Left lung (tissue), 4 donors: ENCODE measurements at regions not wholly inside any gene's neighbourhood (a gene's known extent, or its start where the extent isn't known, plus 50 kb on each side); places are given as distances from the start of the nearest gene placed in this dataset.

Experiments used
- ATAC-seq: fragments of 200-7000 bp; cut with Tn5 transposase; one replicate; pipeline ENCODE4 v1.9.1; 2020; ENCODE audit warnings: moderate library complexity
- DNase-seq, 4 donors: peaks; one replicate each; pipeline ENCODE4 v3.0.0-alpha.2; 2013 to 2020
- H3K27ac ChIP-seq, 2 donors: fragments of 200-600 bp; sonication (generic) in 1 of 2; one replicate each; pipeline versions ENCODE4 v1.5.0 to v1.8.0; 2020 to 2021
- H3K27me3 ChIP-seq, 2 donors: fragments of 200-600 bp; sonication (generic) in 1 of 2; one replicate each; pipeline versions ENCODE4 v1.5.0 to v1.8.0; 2020 to 2021
- H3K36me3 ChIP-seq, 2 donors: fragments of 200-600 bp; sonication (generic) in 1 of 2; one replicate each; pipeline versions ENCODE4 v1.5.0 to v1.8.0; 2020 to 2021
- H3K4me1 ChIP-seq, 2 donors: fragments of 200-600 bp; one replicate each; pipeline ENCODE4 v1.8.0; 2021
- H3K4me3 ChIP-seq, 2 donors: fragments of 200-600 bp; sonication (generic) in 1 of 2; one replicate each; pipeline versions ENCODE4 v1.5.0 to v1.8.0; 2020 to 2021; ENCODE audit warnings: mild to moderate bottlenecking in 1 of 2
- H3K9me3 ChIP-seq, 2 donors: fragments of 200-600 bp; sonication (generic) in 1 of 2; one replicate each; pipeline versions ENCODE4 v1.5.0 to v1.8.0; 2020 to 2021
- CTCF ChIP-seq, 2 donors: fragments of 200-600 bp; sonication (generic) in 1 of 2; IDR thresholded peaks; one replicate each; pipeline versions ENCODE4 v1.5.0 to v1.8.0; 2021; ENCODE audit warnings: antibody characterized with exemption in 2 of 2
- intact Hi-C, 2 donors: fragments of 100-400 bp; cut with DNase I; formaldehyde crosslinking; loops; one replicate each; pipeline versions ENCODE4 v1.11.2 to v1.14.2; 2022
- donor health status: DM: no; HTN: yes; CAD: no.
- donor health status: DM: no; HTN: no; CAD: no.

- ATAC-seq (no peak), DNase-seq (peak in 2 of 4 donors; percentile 31 to 75)
- no peaks in the 10 kb centered on the region for H3K36me3 ChIP-seq
- H3K4me1 ChIP-seq, result peaks cover 0 to 72% of the 10 kb centered on the region in 2 donors
- intact Hi-C loops, result no loop called here
- no peaks in the 10 kb centered on the region for H3K9me3 ChIP-seq
- TF ChIP-seq CTCF (IDR thresholded peaks at IDR 0.05), result no peak
- no peak overlapping the region for H3K4me3 ChIP-seq
- H3K27ac ChIP-seq, result peak overlapping the region in 1 of 2 donors; percentile 82
- no peaks in the 10 kb centered on the region for H3K27me3 ChIP-seq
These were observed 129.5 kb downstream of the OAT start for GRCh38 chr10:124288928-124289850.

GRCh38 chr10:124288486-124288885, 130.2 kb downstream of the OAT start:
- Histone ChIP-seq H3K4me3 (no peak overlapping the region), H3K4me1 (peaks cover 0 to 73% of the 10 kb centered on the region in 2 donors), H3K36me3 (no peaks in the 10 kb centered on the region), H3K9me3 (no peaks in the 10 kb centered on the region), H3K27me3 (no peaks in the 10 kb centered on the region), H3K27ac (no peak overlapping the region)
- TF ChIP-seq CTCF (IDR thresholded peaks at IDR 0.05), result no peak
- DNase-seq (peak in 1 of 4 donors; percentile 17), ATAC-seq (no peak)
- intact Hi-C loops, result no loop called here

GRCh38 chr10:124287791-124288190, 130.9 kb downstream of the OAT start:
- Histone ChIP-seq H3K27ac (no peak overlapping the region), H3K36me3 (no peaks in the 10 kb centered on the region), H3K9me3 (no peaks in the 10 kb centered on the region), H3K4me1 (peaks cover 0 to 73% of the 10 kb centered on the region in 2 donors), H3K4me3 (no peak overlapping the region), H3K27me3 (no peaks in the 10 kb centered on the region)
- intact Hi-C loops, result no loop called here
- peak in 2 of 4 donors; percentile 16 to 24 for DNase-seq
- ATAC-seq, result no peak
- no peak for TF ChIP-seq CTCF (IDR thresholded peaks at IDR 0.05)

GRCh38 chr10:124287071-124287685, 131.5 kb downstream of the OAT start:
- Histone ChIP-seq H3K27ac (no peak overlapping the region), H3K27me3 (no peaks in the 10 kb centered on the region), H3K4me3 (no peak overlapping the region), H3K4me1 (peaks cover 0 to 69% of the 10 kb centered on the region in 2 donors), H3K9me3 (no peaks in the 10 kb centered on the region), H3K36me3 (no peaks in the 10 kb centered on the region)
- ATAC-seq (no peak), DNase-seq (peak in 1 of 4 donors; percentile 34)
- intact Hi-C loops, result no loop called here
- no peak for TF ChIP-seq CTCF (IDR thresholded peaks at IDR 0.05)

GRCh38 chr10:124286621-124287020, 132.1 kb downstream of the OAT start:
- no peak for ATAC-seq
- Histone ChIP-seq H3K4me3 (no peak overlapping the region), H3K9me3 (no peaks in the 10 kb centered on the region), H3K36me3 (no peaks in the 10 kb centered on the region), H3K4me1 (peaks cover 0 to 64% of the 10 kb centered on the region in 2 donors), H3K27ac (peak overlapping the region in 1 of 2 donors; percentile 70), H3K27me3 (no peaks in the 10 kb centered on the region)
- peak in 1 of 4 donors; percentile 1 for DNase-seq
- TF ChIP-seq CTCF (IDR thresholded peaks at IDR 0.05), result no peak
- intact Hi-C loops, result no loop called here
